Stimulated activated CD4-positive, alpha-beta T cell treated with anti-CD3 and anti-CD28 coated beads, Interleukin-12 subunit alpha, Interleukin-12 subunit beta, amount 100 ng/mL, for 24 hours (primary cell): ENCODE measurements at regions not wholly inside any gene's neighbourhood (a gene's known extent, or its start where the extent isn't known, plus 50 kb on each side); places are given as distances from the start of the nearest gene placed in this dataset.

Source experiments
- DNase-seq, 2 experiments: peaks; one replicate each; pipeline ENCODE4 v3.0.0-alpha.2; 2020; ENCODE audit warnings: low read depth in 2 of 2

DNA sequence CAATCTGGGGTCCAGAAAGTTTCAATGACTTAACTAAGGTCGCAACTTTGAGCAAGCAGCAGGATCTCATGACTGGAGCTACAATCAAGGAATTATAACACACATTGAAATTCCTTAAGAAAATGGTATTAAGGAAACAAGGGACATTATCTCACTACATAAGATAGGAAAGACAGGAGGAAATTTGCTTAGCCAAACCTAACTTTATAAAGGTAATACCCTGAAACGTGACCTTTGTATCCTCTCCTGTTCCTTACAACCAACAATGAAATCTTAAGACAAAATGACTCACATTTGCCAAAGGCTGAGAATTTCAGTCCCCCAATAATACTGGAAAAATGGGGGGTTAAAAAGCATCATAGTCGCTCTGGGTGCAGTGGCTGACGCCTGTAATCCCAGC is 218.9 kb upstream of the LYZL1 start:
- no peak for DNase-seq

DNA sequence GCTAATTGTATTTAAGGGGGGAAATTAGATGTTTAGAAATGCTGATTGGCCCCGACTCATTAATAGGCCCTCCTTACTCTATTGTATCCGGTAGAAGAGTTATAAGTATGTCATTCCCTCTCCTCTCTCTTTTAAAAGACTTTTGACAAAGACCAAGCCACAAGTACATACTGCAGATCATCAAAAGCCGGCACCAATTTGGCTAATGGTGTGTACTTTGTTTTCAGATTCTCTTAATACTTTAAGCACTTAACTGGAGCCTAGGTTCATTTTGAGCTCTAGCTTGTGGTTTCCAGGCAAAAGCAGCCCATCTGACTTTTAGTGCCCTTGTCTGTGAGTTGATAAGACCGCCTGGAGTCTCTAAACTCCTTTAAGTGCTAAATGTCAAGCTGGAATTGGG is 210.0 kb upstream of the LYZL1 start:
- DNase-seq, result no peak

DNA sequence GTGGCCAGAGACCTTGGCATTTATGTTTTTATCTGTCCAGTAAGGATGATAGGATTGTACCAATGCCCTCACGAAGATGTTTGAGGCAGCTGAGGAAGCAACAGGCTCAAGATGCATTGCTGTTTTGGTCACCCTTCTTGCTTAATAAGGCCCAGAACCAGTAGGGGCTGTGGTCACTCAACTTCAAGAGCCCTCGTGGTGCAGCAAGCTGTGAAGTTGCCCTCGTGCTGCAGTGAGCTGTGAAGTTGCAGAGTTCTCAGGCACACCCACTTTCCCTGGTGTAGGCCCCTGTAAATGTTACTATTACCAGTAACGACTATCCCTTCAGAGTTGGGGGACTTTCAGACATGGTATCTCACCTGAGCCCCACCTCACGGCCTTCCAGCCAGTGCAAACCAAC is 207.6 kb upstream of the LYZL1 start:
- no peak for DNase-seq

DNA sequence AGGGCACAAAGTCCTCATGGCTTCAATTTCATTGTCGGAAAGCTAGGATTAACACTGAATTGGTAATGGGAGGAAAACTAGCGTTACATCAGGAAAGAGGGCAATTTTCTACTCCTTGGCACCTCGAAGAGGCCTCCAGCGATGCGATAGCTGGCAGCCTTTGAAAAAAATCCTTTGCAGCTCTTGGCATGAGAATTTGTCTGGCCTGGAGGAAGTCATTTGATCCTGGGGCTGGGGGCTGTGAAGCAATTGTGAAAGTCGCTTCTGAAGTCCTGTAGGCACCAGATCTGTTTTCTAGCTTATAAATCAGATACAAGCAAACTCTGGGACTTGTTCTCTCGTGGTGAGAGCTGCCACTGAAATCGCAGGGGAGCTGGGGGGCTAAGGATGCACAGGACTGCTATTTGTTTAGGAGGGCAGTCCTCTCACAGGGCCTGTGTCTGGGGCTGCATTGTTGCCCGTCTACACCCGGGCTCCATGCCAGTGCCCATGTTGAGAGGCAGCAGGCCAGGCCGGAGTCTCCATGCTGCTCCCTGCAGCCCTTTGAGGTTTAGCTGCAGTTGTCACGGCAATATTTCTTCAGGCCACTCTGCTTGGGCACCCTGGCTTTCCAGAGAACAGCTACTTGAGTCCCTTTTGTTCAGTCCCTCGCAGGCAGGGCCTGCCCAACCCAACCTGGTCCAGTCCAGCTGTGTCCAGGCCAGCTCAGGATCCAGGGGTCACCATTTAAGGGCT is 206.8 kb upstream of the LYZL1 start:
- DNase-seq, result no peak

DNA sequence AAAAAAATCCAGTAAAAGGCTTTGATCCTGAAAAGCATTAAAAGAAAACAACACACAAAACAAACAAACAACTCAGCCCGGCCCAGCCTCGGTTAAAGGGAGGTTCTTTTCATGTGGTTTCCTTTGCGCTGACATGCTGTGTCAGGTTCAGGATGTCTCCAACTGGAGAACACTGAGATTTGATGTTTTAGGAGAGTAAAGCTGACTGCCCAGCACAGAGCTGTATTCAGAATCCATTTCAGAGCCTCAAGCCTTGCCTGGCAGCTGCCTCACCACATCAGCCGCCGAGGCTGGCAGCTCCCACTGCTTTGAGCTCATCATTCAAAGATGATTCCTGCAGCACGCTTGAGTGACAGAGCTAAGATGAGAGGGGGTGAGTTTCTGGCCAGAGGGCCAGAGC is 205.8 kb upstream of the LYZL1 start:
- DNase-seq, result no peak

DNA sequence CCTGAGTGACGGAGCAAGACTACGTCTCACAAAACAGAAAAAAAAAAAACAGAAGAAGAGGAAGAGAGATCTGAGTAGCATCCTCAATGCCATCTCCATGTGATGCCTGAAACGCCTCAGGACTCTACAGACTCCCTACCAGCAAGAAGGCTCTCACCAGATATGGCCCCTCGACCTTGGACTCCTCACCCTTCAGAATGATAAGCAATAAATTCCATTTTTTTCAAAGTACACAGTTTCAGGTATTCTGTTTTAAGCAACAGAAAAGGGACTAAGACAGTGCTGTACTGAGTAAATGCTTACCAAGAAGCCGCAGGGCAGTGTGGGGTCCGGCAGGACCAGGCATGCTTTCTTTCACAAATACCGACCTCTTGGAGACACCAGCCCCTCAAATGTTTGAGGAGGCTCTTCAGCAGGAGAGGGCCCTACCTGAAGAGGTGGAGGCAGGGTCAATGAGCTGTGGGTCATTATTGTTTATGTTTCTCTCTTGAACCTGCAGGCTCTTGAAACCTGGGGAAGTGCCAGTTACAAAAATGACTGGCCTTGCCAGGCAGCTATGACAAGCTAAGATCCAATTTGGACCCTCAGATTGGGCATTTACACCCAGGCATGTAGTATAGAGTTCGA is 204.1 kb upstream of the LYZL1 start:
- DNase-seq, result no peak

DNA sequence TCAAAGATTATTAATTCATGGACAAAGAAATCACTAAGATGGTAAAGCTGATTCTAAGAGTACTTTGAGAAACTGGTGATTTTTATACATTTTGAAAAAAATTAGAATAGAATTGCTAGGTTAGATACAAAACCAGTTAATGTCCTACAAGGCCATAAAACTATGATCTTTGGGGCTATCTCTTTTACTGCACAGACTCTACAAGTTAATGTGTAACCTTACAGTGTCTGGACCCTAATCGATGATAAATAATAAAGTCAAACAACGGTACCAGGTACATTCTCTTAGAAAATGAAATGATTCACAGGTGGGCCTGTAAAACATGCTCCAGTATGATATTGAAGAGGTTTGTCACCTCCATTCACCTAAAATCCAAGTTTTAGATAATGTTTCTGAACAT is 199.8 kb upstream of the LYZL1 start:
- no peak for DNase-seq

DNA sequence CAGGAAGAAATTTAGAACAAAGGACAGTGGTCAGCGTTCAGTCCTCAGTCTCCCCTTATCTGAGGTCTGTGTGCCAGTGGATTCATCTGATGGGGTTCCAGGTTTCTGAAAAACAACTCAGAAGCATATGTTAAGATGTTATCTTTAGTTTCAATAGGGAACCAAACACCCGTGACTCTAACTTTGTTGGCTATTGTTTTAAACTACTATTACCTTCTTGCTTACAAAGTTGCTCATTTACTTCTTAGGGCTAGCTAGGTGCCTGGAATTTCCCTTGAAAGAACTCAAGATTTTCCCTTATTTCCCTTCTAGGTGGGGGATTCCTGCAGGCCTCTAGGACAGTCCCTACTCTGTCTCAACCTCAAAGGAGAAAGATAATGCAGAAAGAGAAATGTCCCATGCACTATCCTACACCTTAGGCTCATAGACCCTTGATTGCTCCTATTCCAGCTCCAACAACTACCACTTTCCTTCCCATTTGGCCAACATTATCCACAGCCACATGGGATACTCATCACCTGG is 192.5 kb upstream of the LYZL1 start:
- DNase-seq, result no peak

DNA sequence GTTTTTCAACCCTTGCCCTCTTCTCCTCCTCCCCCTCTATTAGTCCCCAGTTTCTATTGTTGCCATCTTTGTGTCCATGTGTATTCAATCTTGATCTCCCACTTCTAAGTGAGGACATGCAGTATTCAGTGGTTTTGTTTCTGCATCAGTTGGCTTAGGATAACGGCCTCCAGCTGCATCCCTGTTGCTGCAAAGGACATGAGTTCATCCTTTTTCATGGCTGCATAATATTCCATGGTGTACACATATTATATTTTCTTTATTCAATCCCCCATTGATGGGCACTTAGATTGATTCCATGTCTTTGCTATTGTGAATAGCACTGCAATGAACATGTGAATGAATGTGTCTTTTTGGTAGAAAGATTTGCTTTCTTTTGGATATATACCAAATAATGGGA is 190.4 kb upstream of the LYZL1 start:
- no peak for DNase-seq

DNA sequence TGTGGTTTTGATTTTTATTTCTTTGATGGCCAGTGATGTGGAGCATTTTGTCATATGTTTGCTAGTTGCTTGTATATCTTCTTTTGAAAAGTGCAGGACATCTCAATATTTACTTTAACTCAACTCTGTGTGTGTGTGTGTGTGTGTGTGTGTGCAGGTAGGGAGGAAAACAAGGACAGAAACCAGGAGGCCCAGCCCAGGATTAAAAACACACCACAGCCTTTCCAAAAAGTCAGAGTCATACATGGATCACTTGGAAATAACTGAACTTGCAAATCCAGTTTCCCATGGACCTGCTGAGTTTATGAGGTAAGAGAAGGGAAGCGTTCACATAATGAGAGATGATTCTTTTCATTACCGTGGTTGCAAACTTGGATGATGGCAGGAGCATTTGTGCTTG is 189.9 kb upstream of the LYZL1 start:
- no peak for DNase-seq

DNA sequence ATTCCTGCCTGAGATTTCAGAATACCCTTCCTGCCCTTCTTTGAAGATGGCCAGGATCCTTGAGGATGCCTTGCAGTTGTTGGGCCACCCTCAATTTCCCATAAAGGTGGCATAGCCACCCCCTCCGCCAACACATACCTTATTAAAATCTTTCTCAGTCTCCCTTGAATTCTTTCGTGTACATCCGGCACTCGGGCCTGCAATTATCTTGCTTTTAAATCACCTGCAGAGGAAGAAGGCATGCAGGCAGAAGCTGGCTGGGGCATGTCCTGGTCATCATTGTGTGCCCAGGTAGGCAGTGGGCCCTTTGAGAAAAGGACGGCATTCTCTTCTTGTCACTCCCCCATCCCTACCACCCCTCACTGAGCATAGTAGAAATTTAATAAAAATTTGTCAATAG is 189.5 kb upstream of the LYZL1 start:
- no peak for DNase-seq

DNA sequence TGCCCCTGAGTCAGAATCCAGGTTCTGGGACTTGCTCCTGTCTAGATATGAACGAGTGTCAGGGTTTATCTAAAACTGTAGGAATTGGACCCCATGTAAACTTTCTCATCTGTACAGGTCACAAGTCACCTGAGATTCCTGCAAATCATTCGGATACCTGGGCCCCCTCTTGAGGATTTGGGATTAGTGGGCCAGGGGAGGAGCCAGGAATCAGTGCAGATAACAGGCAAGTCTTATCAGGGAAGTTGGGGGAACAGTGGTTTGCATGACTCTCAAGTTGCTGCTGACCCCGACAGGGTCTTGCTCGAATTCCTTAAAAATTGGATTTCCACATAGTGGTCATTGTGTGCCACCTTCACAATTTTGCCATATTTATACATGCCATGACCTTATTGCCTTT is 188.4 kb upstream of the LYZL1 start:
- no peak for DNase-seq

DNA sequence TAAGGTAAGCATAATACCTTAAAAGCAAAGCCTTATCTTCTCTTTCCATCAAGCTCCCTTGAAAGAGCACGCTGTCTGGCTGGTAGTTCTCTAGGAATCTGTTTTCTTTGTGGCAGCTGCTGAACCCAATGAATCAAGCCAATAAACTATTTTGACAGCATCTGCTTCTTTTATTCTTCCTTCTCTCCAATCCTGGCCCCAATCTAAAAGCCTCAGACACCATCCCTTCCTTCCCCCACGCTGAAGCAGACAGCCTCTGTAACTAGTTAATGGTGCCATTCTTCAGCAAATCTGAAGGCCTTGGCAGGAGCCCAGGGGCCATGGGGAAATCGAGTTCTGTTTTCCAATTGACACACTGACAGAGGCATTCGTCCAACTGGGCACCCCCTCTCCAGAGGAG is 186.6 kb upstream of the LYZL1 start:
- no peak for DNase-seq

DNA sequence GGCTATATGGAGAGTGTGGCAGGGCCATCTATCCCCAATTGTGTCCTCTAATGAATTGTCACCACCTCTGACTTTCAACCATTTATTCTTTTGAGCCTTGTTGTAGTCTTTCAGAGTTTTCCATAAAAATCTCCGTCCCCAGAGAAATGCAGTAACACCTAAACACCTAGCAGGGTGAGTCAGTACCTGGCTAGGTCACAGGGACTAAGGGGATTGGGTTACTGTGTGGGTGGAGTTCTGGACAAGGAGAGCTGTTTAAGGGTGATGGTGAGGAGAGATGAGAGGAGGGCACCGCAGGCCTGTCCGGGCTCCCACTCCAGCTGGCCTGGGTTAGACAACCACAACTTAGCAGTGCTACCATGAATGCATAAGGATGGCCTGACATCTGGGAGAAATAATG is 186.2 kb upstream of the LYZL1 start:
- no peak for DNase-seq

DNA sequence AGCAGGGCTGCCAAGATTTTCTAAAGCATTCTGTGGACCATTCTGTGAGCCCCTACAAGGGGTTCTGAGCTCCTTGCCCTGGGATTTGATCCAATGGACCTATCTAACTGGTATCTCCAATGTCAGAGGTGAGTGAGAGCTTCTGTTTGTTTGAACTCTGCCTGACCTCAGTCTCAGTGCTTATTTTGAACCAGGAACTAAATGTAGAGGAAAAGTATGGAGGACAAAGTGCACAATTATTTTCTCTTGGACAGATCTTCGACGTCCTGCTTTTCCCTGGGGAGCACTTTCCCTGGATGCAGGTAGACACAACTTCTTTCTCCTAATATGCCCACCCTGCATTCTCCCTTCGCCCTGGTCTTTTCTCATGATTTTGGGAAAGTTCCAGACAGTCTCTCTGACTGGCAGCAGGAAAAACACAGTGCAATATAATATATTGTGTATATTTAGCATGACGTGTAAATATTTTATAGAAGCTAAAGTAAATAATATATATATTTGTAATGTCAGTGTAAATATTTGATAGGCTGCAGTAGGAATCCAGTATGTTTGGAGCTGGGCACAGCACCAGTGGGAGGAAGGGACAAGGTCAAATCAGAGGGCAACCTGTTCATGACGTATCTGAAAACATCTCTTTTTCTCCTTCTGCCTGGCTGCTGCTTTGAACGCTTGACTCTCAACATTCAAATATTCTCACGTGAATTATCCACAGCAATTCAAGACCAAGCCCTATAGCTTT is 184.0 kb upstream of the LYZL1 start:
- no peak for DNase-seq

DNA sequence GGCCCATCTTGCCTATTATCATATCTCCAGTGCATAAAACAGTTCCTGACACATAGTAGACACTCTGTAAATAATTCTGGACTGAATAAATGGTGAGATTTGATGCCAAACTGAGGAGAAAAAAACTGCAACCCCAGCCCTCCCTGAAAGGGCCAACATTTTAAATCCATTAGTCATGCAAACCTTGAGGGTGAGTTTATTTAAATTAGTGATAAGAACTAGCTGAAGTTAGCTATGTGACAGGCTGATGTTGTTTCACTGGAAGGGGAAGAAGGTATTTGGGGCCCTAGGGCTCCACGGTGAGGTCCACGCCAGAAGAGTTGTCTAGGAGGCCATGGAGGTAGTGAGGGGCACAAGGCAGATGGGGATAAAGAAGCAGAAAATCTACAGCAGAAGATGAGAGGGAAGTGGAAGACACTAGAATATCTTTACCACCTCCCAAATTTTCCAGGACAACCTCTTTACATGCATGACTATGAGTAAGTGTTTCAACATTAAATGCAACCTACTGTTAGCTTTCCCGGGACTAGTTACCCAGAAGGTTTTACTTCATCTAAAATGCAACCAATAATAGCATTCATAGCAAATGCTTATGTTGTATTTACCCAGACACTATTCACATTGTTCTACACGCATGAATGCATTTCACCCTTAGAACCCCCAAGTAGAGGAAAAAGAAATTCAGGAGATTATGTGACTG is 183.2 kb upstream of the LYZL1 start:
- DNase-seq, result no peak

DNA sequence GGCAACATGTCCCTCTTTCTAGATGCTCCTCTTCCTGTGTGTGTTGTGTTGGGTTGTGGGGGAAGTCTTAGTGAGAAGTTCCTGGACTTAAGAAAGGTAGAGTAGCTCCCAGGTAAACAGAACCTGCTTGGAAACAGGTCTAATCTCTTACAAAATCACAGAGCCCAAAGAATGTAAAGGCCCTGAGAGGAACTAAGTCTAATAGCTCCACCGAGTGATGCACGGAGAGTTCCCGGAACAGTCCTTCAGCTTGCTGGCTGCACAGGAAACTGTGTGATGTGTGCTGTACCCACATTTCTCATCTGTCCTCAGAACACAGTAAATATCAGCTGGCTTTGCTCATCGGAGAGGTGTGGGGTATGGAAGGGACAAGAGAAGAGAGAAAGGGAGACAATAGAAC is 182.6 kb upstream of the LYZL1 start:
- DNase-seq, result no peak

DNA sequence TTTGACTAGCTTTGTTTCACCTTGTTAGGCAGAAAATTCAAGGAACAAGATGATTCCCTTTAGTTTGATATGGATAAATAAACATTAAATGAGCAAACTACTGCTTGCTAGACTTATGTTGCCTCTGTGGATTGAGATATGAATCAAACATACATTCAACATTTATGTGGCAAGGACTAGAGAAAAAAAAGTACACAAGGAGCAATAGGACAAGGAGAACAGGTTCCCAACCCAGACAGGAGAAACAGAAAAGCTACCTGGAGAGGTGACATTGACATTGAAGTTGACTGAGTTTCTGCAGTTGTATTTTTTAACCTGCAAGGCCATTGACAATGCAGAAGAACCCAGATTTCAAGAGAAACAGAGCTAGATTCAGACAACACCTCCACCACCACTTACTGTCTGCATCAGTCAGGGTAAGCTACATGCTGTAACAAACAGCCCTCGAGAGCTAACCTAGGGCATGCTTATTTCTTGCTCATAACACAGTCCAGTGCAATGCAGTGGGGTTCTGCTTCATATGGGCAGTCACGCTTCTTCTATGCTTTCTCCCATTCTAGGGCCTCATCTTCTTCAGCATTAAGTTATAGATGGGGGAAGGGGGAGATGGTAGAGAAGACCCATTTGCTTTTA is 180.9 kb upstream of the LYZL1 start:
- DNase-seq, result no peak

DNA sequence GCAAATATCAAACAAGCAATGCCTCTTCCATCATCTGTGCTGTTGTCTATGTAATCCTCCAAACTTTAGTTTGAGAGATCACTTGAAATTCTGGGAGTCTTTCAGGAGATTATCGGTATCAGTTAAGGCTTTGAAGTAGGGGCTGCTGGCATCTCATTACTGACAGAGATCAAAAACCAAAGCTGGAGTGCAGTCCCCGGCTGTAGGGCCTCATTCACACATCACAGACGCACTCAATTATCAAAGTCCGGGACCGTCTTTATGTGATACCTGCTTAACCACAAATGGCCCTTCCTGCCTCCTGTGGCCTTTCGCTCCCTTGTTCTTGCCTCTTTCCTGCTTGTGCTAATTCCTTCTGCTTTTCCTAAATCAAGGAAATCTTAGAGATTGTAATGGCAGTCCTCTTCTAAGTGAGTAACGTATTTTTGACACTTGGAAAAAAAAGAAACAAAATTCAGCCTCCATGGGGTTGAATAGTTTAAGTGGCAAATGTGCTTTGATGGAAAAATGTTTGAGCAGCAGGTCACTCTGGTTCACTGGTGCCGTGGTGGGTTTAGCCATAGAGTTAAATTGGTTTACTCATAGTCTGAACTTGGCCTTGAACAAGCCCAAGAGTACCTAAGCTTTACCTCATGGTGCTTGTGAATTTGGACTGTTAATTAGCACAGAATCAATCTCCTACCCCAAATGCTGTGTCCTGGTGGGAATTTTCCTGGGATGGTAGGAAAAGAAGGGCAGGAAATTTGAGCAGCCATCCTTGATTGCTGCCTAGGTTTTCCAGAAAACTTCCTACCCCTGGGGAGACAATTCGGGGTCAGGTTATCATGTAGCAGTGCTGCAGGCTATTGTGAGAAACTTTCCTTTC is 178.9 kb upstream of the LYZL1 start:
- no peak for DNase-seq

DNA sequence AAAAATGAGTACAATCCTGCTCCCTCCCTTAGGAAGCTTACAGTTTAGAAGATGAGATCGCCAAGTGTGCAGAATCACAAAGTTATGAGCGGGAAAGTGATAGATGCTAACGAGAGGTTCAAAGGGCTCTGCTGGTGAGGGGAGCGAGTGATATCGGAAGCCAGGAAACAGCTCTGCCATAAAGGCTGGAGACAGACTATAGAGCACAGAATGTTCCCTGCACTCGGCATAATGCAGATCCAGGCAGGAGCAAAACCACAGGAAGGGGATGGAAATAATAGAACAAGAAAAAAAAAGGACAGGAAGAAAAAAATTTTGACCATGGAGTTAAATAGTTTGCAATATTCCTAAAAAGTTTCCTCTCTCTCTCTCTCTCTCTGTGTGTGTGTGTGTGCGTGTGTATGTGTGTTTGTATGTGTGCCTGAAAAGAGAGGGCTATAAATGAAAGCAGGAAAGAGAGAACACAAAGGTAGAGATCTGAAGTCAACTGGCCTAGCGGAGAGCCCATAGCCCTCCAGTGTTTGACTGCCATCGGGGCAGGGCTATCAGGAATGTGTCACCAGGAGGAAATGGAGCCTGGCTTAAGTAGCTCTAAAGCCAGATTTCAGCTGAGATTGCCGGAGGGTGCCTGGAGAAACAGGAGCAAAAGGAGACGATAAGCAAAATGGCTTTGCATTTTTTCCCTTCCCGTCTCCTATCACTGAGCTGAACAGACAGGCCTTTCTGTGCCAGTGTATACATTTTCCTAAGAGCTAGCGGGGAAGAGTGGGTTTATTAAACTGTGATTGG is 175.8 kb upstream of the LYZL1 start:
- DNase-seq, result no peak
